ENCODE measurements at regions not wholly inside any gene's neighbourhood (a gene's known extent, or its start where the extent isn't known, plus 50 kb on each side); places are given as distances from the start of the nearest gene placed in this dataset.

DNA sequence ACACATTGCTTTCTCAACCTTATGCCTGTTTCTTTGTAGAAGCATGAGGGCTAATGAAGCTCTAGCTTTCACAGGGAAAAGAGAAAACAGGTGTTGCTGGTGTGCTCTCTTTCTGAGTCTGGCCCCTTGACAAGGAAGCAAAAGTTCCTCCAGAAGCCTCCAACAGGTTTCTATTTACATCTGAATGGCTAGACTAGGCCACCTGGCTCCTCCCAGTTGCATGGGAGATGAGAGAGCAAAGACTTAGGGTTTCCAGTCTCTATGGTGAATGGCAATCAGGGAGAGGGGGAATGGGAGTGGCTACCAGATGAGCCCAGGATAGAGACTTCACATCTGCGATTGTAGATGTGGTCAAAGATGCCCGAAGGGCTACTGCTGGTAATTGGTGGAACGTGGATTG is 138.1 kb upstream of the PLXNC1 start:
- TF ChIP-seq, protein P1, sequence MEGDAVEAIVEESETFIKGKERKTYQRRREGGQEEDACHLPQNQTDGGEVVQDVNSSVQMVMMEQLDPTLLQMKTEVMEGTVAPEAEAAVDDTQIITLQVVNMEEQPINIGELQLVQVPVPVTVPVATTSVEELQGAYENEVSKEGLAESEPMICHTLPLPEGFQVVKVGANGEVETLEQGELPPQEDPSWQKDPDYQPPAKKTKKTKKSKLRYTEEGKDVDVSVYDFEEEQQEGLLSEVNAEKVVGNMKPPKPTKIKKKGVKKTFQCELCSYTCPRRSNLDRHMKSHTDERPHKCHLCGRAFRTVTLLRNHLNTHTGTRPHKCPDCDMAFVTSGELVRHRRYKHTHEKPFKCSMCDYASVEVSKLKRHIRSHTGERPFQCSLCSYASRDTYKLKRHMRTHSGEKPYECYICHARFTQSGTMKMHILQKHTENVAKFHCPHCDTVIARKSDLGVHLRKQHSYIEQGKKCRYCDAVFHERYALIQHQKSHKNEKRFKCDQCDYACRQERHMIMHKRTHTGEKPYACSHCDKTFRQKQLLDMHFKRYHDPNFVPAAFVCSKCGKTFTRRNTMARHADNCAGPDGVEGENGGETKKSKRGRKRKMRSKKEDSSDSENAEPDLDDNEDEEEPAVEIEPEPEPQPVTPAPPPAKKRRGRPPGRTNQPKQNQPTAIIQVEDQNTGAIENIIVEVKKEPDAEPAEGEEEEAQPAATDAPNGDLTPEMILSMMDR (conservative IDR thresholded peaks at IDR 0.05; ENCODE audit: low read depth in 2 of 2): no peak
- TF ChIP-seq EZH2 (IDR thresholded peaks at IDR 0.05; ENCODE audit: low read depth, unreplicated experiment) (no peak), EZH2phosphoT487 (IDR thresholded peaks at IDR 0.05; ENCODE audit: unreplicated experiment) (no peak), POLR2AphosphoS5 (IDR thresholded peaks at IDR 0.05; ENCODE audit: low read depth) (0 out of 2 replicates have a peak, but pooled peaks have one; percentile 33), STAT1 (IDR thresholded peaks at IDR 0.05; ENCODE audit: unreplicated experiment) (no peak), ZNF331 (CRISPR knock-in tag; IDR thresholded peaks at IDR 0.05; ENCODE audit: low read depth) (no peak), CREB1 (CRISPR knock-in tag; IDR thresholded peaks at IDR 0.05; ENCODE audit: low read depth) (no peak), JUNB (IDR thresholded peaks at IDR 0.05; ENCODE audit: unreplicated experiment) (no peak), ZNF114 (CRISPR knock-in tag; IDR thresholded peaks at IDR 0.05) (peak; percentile 60; the same call in 1 of the 2 replicates)
- TF ChIP-seq, protein P2, sequence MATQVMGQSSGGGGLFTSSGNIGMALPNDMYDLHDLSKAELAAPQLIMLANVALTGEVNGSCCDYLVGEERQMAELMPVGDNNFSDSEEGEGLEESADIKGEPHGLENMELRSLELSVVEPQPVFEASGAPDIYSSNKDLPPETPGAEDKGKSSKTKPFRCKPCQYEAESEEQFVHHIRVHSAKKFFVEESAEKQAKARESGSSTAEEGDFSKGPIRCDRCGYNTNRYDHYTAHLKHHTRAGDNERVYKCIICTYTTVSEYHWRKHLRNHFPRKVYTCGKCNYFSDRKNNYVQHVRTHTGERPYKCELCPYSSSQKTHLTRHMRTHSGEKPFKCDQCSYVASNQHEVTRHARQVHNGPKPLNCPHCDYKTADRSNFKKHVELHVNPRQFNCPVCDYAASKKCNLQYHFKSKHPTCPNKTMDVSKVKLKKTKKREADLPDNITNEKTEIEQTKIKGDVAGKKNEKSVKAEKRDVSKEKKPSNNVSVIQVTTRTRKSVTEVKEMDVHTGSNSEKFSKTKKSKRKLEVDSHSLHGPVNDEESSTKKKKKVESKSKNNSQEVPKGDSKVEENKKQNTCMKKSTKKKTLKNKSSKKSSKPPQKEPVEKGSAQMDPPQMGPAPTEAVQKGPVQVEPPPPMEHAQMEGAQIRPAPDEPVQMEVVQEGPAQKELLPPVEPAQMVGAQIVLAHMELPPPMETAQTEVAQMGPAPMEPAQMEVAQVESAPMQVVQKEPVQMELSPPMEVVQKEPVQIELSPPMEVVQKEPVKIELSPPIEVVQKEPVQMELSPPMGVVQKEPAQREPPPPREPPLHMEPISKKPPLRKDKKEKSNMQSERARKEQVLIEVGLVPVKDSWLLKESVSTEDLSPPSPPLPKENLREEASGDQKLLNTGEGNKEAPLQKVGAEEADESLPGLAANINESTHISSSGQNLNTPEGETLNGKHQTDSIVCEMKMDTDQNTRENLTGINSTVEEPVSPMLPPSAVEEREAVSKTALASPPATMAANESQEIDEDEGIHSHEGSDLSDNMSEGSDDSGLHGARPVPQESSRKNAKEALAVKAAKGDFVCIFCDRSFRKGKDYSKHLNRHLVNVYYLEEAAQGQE (IDR thresholded peaks at IDR 0.05; ENCODE audit: unreplicated experiment): no peak
- TF ChIP-seq, protein P3, sequence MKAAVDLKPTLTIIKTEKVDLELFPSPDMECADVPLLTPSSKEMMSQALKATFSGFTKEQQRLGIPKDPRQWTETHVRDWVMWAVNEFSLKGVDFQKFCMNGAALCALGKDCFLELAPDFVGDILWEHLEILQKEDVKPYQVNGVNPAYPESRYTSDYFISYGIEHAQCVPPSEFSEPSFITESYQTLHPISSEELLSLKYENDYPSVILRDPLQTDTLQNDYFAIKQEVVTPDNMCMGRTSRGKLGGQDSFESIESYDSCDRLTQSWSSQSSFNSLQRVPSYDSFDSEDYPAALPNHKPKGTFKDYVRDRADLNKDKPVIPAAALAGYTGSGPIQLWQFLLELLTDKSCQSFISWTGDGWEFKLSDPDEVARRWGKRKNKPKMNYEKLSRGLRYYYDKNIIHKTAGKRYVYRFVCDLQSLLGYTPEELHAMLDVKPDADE (IDR thresholded peaks at IDR 0.05): no peak

Data from GM23338 (cell line).